Gastrocnemius medialis (tissue), 4 donors: ENCODE measurements at regions not wholly inside any gene's neighbourhood (a gene's known extent, or its start where the extent isn't known, plus 50 kb on each side); places are given as distances from the start of the nearest gene placed in this dataset.

Experiments used
- ATAC-seq, 2 donors: fragments of 150-250 bp; one replicate each; pipeline ENCODE4 v1.9.1; 2016
- DNase-seq, 2 donors: peaks; one replicate each; pipeline ENCODE4 v3.0.0-alpha.2; 2019
- H3K27ac ChIP-seq, 4 donors: fragments of 200-600 bp; sonication (generic); 1 replicate in 1 of 4; 2 replicates in 3 of 4; pipeline ENCODE4 v1.5.1; 2016 to 2018; ENCODE audit warnings: mild to moderate bottlenecking in 2 of 4, moderate library complexity in 1 of 4
- H3K27me3 ChIP-seq, 3 donors: fragments of 200-600 bp; sonication (generic) in 2 of 3; 1 replicate in 1 of 3; 2 replicates in 2 of 3; pipeline versions ENCODE4 v1.5.1 to v1.6.0; 2016 to 2019; ENCODE audit warnings: mild to moderate bottlenecking in 1 of 3, moderate library complexity in 1 of 3
- H3K36me3 ChIP-seq, 2 donors: fragments of 200-600 bp; sonication (generic) in 1 of 2; one replicate each; pipeline ENCODE4 v1.5.1; 2017 to 2018
- H3K4me1 ChIP-seq, 2 donors: fragments of 200-600 bp; sonication (generic) in 1 of 2; one replicate each; pipeline ENCODE4 v1.5.1; 2016 to 2017; ENCODE audit warnings: mild to moderate bottlenecking in 2 of 2
- H3K4me3 ChIP-seq, 4 donors: fragments of 200-600 bp; sonication (generic) in 3 of 4; 1 replicate in 1 of 4; 2 replicates in 3 of 4; pipeline ENCODE4 v1.5.1; 2016 to 2019; ENCODE audit warnings: mild to moderate bottlenecking in 2 of 4
- H3K9me3 ChIP-seq, 3 donors: fragments of 200-600 bp; sonication (generic) in 2 of 3; 1 replicate in 1 of 3; 2 replicates in 2 of 3; pipeline ENCODE4 v1.5.1; 2016 to 2019
- POLR2A ChIP-seq, 2 donors: fragments of 450-650 bp; IDR thresholded peaks; one replicate each; pipeline ENCODE4 v1.6.1; 2017; ENCODE audit warnings: antibody characterized with exemption in 2 of 2, mild to moderate bottlenecking in 2 of 2, moderate library complexity in 2 of 2
- in situ Hi-C, 4 donors: fragments of 200-750 bp; cut with MboI; loops; one replicate each; pipeline versions ENCODE4 v1.15.0 to v1.8.0; 2017; ENCODE audit warnings: low sequenced_read_pairs in 4 of 4
- intact Hi-C: fragments of 100-400 bp; cut with DNase I; formaldehyde crosslinking; loops from one replicate; pipeline ENCODE4 v1.15.1; 2023; ENCODE audit warnings: low total_unique reads
- TF ChIP-seq, protein P1 (sequence below), 5 experiments: fragments of 450-650 bp in 3 of 5; fragments of 200-600 bp in 2 of 5; sonication (generic) in 2 of 5; IDR thresholded peaks in 4 of 5; conservative IDR thresholded peaks in 1 of 5; 1 replicate in 4 of 5; 2 replicates in 1 of 5; pipeline ENCODE4 v1.5.1; 2016 to 2019; ENCODE audit warnings: antibody characterized with exemption in 5 of 5, mild to moderate bottlenecking in 3 of 5, moderate library complexity in 3 of 5

DNA sequence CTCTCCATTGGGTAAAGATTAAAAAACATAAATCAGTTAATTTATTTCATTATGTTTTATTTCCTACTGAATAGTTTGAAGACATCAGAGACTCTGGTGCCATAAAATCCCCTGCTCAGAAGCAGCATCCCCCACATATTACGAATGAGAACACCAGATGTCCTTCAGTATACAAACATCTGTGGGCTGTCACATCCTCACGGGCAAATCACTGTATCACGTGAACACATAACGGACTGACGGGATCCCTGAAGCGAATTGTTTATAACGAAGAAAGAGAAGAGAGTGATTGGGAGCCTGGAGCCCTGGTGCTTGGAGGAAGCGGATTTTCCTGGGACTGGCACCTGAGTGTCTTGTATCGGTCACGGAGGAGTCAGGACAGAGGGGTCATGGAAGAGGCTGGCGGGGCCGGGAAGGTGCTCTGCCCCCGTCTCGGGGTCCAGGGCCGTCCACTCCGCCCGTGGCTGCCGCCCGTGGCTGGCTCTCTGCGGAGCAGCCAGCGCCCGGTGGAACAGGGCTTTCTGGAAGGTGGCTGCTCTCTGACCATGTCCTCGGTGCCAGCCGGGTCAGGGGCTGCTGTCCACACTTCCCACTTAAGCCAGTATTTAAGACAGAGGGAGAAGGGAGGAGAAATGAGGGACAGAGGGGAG is 452.7 kb upstream of the FAT1 start:
- in situ Hi-C loops (no loop called here), intact Hi-C loops (no loop called here)
- Histone ChIP-seq H3K27ac (no peak overlapping the region), H3K36me3 (no peaks in the 10 kb centered on the region), H3K9me3 (no peaks in the 10 kb centered on the region), H3K4me3 (peak overlapping the region in 1 of 4 donors; percentile 29), H3K27me3 (no peaks in the 10 kb centered on the region), H3K4me1 (no peaks in the 10 kb centered on the region)
- TF ChIP-seq, protein P1, sequence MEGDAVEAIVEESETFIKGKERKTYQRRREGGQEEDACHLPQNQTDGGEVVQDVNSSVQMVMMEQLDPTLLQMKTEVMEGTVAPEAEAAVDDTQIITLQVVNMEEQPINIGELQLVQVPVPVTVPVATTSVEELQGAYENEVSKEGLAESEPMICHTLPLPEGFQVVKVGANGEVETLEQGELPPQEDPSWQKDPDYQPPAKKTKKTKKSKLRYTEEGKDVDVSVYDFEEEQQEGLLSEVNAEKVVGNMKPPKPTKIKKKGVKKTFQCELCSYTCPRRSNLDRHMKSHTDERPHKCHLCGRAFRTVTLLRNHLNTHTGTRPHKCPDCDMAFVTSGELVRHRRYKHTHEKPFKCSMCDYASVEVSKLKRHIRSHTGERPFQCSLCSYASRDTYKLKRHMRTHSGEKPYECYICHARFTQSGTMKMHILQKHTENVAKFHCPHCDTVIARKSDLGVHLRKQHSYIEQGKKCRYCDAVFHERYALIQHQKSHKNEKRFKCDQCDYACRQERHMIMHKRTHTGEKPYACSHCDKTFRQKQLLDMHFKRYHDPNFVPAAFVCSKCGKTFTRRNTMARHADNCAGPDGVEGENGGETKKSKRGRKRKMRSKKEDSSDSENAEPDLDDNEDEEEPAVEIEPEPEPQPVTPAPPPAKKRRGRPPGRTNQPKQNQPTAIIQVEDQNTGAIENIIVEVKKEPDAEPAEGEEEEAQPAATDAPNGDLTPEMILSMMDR (IDR thresholded peaks at IDR 0.05 in 4 of 5, conservative IDR thresholded peaks at IDR 0.05 in 1 of 5) = no peak
- TF ChIP-seq POLR2A (IDR thresholded peaks at IDR 0.05) = no peak
- ATAC-seq (no peak), DNase-seq (no peak)

DNA sequence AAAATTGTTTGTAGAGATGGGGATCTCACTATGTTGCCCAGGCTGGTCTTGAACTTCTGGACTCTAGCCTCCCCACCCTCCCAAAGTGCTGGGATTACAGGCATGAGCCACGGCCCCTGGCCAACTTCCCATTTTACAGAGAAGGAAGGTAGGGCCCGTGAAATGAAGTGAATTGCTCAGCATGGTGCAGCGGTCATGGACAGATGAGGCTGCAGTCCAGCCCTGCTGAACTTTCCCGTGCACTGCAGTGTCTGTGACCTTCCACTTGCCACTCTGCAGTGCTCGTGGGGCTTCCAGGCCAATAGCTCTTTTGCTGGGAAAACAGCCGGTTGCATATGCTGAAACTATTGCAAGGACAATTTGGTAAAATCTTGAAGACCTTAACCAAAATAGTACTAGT is 454.4 kb upstream of the FAT1 start:
- no peak overlapping the region for H3K4me3 ChIP-seq
- H3K27me3 ChIP-seq = no peaks in the 10 kb centered on the region
- H3K4me1 ChIP-seq = no peaks in the 10 kb centered on the region
- DNase-seq (no peak), ATAC-seq (no peak)
- H3K9me3 ChIP-seq = no peaks in the 10 kb centered on the region
- in situ Hi-C loops (no loop called here), intact Hi-C loops (no loop called here)
- H3K27ac ChIP-seq = no peak overlapping the region
- TF ChIP-seq, protein P1 (IDR thresholded peaks at IDR 0.05 in 4 of 5, conservative IDR thresholded peaks at IDR 0.05 in 1 of 5) = no peak
- TF ChIP-seq POLR2A (IDR thresholded peaks at IDR 0.05) = no peak
- H3K36me3 ChIP-seq = no peaks in the 10 kb centered on the region

DNA sequence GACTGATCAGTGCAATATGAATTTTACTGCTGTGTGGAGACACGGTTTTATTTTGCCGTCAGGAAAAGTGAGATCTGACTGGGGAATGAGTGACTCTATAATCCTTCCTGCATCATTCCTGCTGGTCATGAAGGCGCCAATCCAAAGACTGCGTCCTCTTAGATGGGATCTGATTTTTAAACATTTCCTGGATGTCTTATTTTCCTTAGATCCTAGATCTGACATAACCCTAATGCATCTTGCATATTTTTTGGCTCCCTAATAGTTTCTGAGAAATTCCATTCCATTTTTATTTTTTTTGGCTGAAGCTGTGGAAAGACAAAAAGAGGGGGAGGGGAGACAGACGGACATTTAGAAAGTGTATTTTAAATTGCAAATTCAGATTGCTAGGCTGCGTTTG is 454.9 kb upstream of the FAT1 start:
- H3K9me3 ChIP-seq = no peaks in the 10 kb centered on the region
- TF ChIP-seq, protein P1 (IDR thresholded peaks at IDR 0.05 in 4 of 5, conservative IDR thresholded peaks at IDR 0.05 in 1 of 5) = no peak
- no peak for TF ChIP-seq POLR2A (IDR thresholded peaks at IDR 0.05)
- no peaks in the 10 kb centered on the region for H3K36me3 ChIP-seq
- H3K27me3 ChIP-seq = no peaks in the 10 kb centered on the region
- in situ Hi-C loops = no loop called here
- no peak for DNase-seq
- no peaks in the 10 kb centered on the region for H3K4me1 ChIP-seq
- no peak overlapping the region for H3K4me3 ChIP-seq
- intact Hi-C loops = no loop called here
- no peak overlapping the region for H3K27ac ChIP-seq
- ATAC-seq = no peak

DNA sequence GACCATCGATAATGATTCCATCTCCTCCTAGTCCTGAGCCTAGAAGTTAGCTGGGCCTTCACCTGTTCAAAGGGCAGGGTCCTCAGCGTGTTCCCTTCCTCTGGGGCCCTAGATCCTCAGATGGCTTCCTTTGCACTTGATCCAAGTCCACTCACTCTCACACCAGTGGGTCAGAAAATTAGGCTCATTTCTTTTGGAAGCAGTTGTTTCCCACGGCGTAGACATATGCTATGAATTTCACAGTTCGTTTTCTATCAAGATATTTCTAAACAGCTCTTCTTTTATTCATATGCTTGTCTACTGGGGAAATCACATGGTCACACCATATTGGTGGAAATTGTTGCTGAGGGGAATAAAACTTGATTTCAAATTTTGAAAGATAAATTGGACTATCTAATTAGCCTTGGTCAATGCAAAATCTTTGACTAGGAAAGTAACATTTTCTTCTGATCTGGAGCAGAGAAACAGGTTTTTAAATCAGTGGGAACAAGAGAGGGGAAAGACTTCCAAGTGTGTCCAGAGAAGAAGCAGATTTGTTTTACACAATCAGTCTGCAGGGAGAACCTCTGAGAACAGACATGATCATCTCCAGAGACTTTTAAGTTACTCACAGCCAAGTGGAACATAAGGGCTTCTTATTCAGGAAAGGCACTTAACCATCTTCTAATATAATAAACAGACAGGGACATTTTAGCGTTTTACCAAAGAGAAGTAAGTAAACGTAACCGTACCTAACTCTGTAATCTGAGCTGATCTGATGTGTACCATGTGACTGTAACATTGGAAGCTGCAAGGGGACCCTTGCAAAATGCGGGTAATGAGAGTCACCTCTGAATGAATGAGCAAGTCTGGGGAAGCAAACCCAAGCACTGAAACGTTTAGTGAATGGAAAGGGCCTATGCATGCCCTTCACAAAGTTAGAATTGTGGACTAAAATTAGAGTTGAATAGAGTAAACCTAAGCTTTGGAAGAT is 455.7 kb upstream of the FAT1 start:
- no peaks in the 10 kb centered on the region for H3K4me1 ChIP-seq
- no peak overlapping the region for H3K4me3 ChIP-seq
- intact Hi-C loops (no loop called here), in situ Hi-C loops (no loop called here)
- no peak for TF ChIP-seq POLR2A (IDR thresholded peaks at IDR 0.05)
- TF ChIP-seq, protein P1 (IDR thresholded peaks at IDR 0.05 in 4 of 5, conservative IDR thresholded peaks at IDR 0.05 in 1 of 5) = no peak
- no peaks in the 10 kb centered on the region for H3K9me3 ChIP-seq
- no peak overlapping the region for H3K27ac ChIP-seq
- ATAC-seq (no peak), DNase-seq (no peak)
- no peaks in the 10 kb centered on the region for H3K27me3 ChIP-seq
- H3K36me3 ChIP-seq = no peaks in the 10 kb centered on the region
